ENCODE measurements at regions not wholly inside any gene's neighbourhood (a gene's known extent, or its start where the extent isn't known, plus 50 kb on each side); places are given as distances from the start of the nearest gene placed in this dataset.

DNA sequence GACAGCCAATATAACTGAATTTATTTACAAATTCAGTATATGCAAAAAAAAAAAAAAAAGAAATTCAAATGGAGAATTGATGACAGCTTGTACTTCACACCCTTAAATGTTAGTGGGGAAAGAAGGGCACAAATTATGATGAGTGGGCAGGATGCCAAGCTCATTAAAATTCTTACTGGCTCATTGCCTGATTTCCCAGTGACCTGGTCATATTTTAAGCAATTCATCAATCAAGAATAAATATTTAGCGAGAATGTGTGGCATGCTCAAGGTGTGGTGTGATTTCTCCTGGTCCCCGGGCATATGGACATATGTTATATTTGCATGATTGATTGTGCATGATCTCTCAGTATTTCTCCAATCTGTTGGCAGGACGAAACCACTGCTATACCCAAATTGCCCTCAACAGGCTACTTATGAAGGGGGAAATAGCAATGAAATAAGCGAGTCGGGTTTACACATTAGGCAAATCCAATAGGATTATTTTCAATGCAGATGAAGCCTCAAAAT lies 883.0 kb downstream of the LRRTM4 start:
- Histone ChIP-seq H3K4me2 (ENCODE audit: low read length) (no peak overlapping the region), H3K79me2 (ENCODE audit: insufficient read depth, low read length) (no peaks in the 10 kb centered on the region), H3K27me3 (ENCODE audit: insufficient read depth, low read length) (no peaks in the 10 kb centered on the region), H3K36me3 (ENCODE audit: control insufficient read depth in 1 of 2, insufficient read depth in 2 of 2, low read length in 2 of 2) (no peaks in the 10 kb centered on the region), H3K27ac (ENCODE audit: low read depth, low read length) (no peak overlapping the region), H2AFZ (ENCODE audit: low read depth, low read length, poor library complexity, severe bottlenecking) (no peak overlapping the region), H3K4me1 (ENCODE audit: control insufficient read depth in 1 of 2, insufficient read depth in 2 of 2, low read length in 2 of 2) (no peaks in the 10 kb centered on the region), H3K4me3 (replicated peaks in 1 of 2; ENCODE audit: low read depth in 1 of 2, low read length in 2 of 2) (no peak overlapping the region), H3K9ac (ENCODE audit: low read length) (no peak overlapping the region), H4K20me1 (ENCODE audit: insufficient read depth) (no peaks in the 10 kb centered on the region), H3K9me2 (ENCODE audit: insufficient read depth) (no peaks in the 10 kb centered on the region), H3K9me3 (ENCODE audit: control insufficient read depth in 1 of 2, insufficient read depth in 1 of 2, low read depth in 1 of 2, low read length in 2 of 2) (peaks cover 14 to 25% of the 10 kb centered on the region in 2 experiments; a peak in 2 of 4 replicates)
- TF ChIP-seq RAD21 (IDR thresholded peaks at IDR 0.05; ENCODE audit: low read depth) (no peak), CBX3 (IDR thresholded peaks at IDR 0.05; ENCODE audit: low read depth) (no peak), POLR2A (IDR thresholded peaks at IDR 0.05; ENCODE audit: borderline replicate concordance, extremely low read depth, insufficient read depth, insufficient read length) (no peak), ZFX (IDR thresholded peaks at IDR 0.05) (no peak), FOSL1 (IDR thresholded peaks at IDR 0.05; ENCODE audit: low read depth) (no peak), SP1 (IDR thresholded peaks at IDR 0.05; ENCODE audit: low read depth) (no peak), SRF (IDR thresholded peaks at IDR 0.05; ENCODE audit: low read depth) (no peak), CEBPB (IDR thresholded peaks at IDR 0.05; ENCODE audit: low read depth) (no peak), POLR2AphosphoS5 (IDR thresholded peaks at IDR 0.05; ENCODE audit: low read depth, low read length) (no peak), ZNF274 (IDR thresholded peaks at IDR 0.05; ENCODE audit: low read depth, low read length) (no peak), MAX (IDR thresholded peaks at IDR 0.05) (no peak), JUND (IDR thresholded peaks at IDR 0.05) (no peak), EZH2 (IDR thresholded peaks at IDR 0.05) (no peak), TCF7L2 (IDR thresholded peaks at IDR 0.05; ENCODE audit: borderline replicate concordance, extremely low read depth, insufficient read depth, insufficient read length) (no peak), YY1 (IDR thresholded peaks at IDR 0.05; ENCODE audit: extremely low read depth, insufficient replicate concordance, low read depth, low read length) (no peak)
- TF ChIP-seq, protein P1, sequence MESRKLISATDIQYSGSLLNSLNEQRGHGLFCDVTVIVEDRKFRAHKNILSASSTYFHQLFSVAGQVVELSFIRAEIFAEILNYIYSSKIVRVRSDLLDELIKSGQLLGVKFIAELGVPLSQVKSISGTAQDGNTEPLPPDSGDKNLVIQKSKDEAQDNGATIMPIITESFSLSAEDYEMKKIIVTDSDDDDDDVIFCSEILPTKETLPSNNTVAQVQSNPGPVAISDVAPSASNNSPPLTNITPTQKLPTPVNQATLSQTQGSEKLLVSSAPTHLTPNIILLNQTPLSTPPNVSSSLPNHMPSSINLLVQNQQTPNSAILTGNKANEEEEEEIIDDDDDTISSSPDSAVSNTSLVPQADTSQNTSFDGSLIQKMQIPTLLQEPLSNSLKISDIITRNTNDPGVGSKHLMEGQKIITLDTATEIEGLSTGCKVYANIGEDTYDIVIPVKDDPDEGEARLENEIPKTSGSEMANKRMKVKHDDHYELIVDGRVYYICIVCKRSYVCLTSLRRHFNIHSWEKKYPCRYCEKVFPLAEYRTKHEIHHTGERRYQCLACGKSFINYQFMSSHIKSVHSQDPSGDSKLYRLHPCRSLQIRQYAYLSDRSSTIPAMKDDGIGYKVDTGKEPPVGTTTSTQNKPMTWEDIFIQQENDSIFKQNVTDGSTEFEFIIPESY (IDR thresholded peaks at IDR 0.05; ENCODE audit: extremely low read depth, insufficient replicate concordance, low read length): no peak
- no peak for ATAC-seq
- intact Hi-C loops (cut with micrococcal nuclease): no loop called here
- POLR2A ChIA-PET: no interaction called here
- RAD21 ChIA-PET (ENCODE audit: low non-redundant PET in 1 of 2, low total read pairs in 2 of 2, uncharacterized antibody in 2 of 2, unreplicated experiment in 2 of 2): no interaction called here
- CTCF ChIA-PET: no interaction called here
- no TSS peak for BruUV-seq (replicated peaks)
- no peak for DNase-seq (ENCODE audit: low read depth, low spot score)
